BE2C (cell line): ENCODE measurements at regions not wholly inside any gene's neighbourhood (a gene's known extent, or its start where the extent isn't known, plus 50 kb on each side); places are given as distances from the start of the nearest gene placed in this dataset.

Source experiments
- DNase-seq: peaks from one replicate; pipeline ENCODE4 v3.0.0-alpha.2; 2020
- H3K27me3 ChIP-seq: fragments of 250-450 bp; sonication (Bioruptor Pico); 2 replicates; pipeline ENCODE4 v1.5.1; 2020; ENCODE audit warnings: mild to moderate bottlenecking
- H3K36me3 ChIP-seq: fragments of 250-450 bp; sonication (Bioruptor Pico); 2 replicates; pipeline ENCODE4 v1.5.1; 2020; ENCODE audit warnings: mild to moderate bottlenecking
- H3K4me1 ChIP-seq: fragments of 250-450 bp; sonication (Bioruptor Pico); 2 replicates; pipeline ENCODE4 v1.5.1; 2020
- H3K4me3 ChIP-seq: 2 replicates; pipeline ENCODE4 v1.5.1; 2011; ENCODE audit warnings: low read depth, low read length
- H3K9me3 ChIP-seq: fragments of 250-450 bp; sonication (Bioruptor Pico); 2 replicates; pipeline ENCODE4 v1.5.1; 2020
- CTCF ChIP-seq: IDR thresholded peaks from 2 replicates; pipeline ENCODE4 v1.5.1; 2012; ENCODE audit warnings: mild to moderate bottlenecking, low read depth, low read length

GRCh38 chr1:191582169-191582568 is 576.1 kb upstream of the RGS18 start:
- H3K4me1 ChIP-seq: no peaks in the 10 kb centered on the region
- H3K36me3 ChIP-seq: no peaks in the 10 kb centered on the region
- DNase-seq: no peak
- no peaks in the 10 kb centered on the region for H3K9me3 ChIP-seq
- H3K27me3 ChIP-seq: no peaks in the 10 kb centered on the region
- TF ChIP-seq CTCF: no peak
- H3K4me3 ChIP-seq: no peak overlapping the region

DNA sequence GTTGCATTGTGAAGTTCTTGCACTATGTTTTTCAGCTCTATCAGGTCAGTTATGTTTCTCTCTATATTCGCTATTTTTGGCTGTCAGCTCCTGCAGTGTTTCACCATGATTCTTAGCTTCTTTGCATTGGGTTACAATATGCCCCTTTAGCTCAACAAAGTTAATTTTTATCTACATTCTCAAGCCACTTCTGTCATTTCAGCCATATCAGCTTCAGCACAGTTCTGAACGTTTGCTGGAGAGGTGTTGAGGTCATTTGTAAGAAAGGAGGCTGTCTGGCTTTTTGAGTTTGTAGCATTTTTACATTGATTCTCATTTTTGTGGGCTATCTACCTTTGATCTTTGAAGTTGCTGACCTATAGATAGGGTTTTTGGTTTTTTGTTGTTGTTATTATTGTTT is 573.2 kb upstream of the RGS18 start:
- no peak overlapping the region for H3K4me3 ChIP-seq
- H3K36me3 ChIP-seq: no peaks in the 10 kb centered on the region
- no peaks in the 10 kb centered on the region for H3K27me3 ChIP-seq
- DNase-seq: no peak
- H3K4me1 ChIP-seq: no peaks in the 10 kb centered on the region
- no peaks in the 10 kb centered on the region for H3K9me3 ChIP-seq
- TF ChIP-seq CTCF: no peak

DNA sequence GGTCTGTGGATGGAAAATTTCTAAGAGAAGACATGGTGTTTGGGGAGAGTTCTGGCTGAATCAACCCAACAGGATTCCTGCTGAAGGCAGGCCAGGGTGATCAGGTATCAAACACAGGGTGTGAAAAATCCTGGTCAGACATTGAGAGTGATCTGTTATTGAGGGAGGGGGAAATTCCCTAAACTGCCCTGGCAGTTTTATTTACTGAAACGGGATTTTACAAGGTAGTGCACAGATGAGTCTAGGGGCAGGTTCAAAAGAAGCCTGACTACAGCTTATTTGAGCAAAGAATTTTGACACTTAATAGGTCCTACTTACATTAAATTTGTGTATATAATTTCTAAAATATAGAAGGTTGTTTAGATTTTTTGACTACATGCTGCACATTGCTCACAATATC is 569.4 kb upstream of the RGS18 start:
- no peak for TF ChIP-seq CTCF
- Histone ChIP-seq H3K4me3 (no peak overlapping the region), H3K27me3 (no peaks in the 10 kb centered on the region), H3K4me1 (no peaks in the 10 kb centered on the region), H3K36me3 (no peaks in the 10 kb centered on the region), H3K9me3 (no peaks in the 10 kb centered on the region)
- DNase-seq: no peak

- Histone ChIP-seq H3K9me3 (no peaks in the 10 kb centered on the region), H3K36me3 (no peaks in the 10 kb centered on the region), H3K4me1 (no peaks in the 10 kb centered on the region), H3K27me3 (no peaks in the 10 kb centered on the region), H3K4me3 (no peak overlapping the region)
- no peak for TF ChIP-seq CTCF
- no peak for DNase-seq
These were observed 568.7 kb upstream of the RGS18 start for GRCh38 chr1:191589536-191589935.

DNA sequence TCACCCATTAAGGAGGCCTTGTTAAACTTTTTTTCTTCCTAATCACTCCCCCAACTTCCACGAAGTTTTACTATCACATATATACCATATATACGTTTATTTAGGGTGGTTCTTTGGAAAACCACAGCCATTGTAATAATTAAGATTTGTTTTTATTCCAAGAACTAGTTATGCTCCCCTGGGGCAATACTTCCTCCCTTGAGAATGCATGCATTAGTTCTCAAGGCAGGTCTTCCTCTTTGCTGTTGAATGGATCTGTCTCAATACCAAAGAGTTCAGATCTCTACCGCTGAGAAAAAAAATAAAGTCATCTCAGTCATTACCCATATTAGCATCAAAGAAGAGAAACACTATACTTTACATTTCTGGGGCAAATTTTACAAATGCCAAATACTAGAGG is 567.7 kb upstream of the RGS18 start:
- H3K9me3 ChIP-seq: no peaks in the 10 kb centered on the region
- TF ChIP-seq CTCF: no peak
- H3K27me3 ChIP-seq: no peaks in the 10 kb centered on the region
- no peak for DNase-seq
- no peaks in the 10 kb centered on the region for H3K36me3 ChIP-seq
- no peak overlapping the region for H3K4me3 ChIP-seq
- H3K4me1 ChIP-seq: no peaks in the 10 kb centered on the region

- no peak for DNase-seq
- H3K27me3 ChIP-seq: no peaks in the 10 kb centered on the region
- no peaks in the 10 kb centered on the region for H3K9me3 ChIP-seq
- H3K4me1 ChIP-seq: no peaks in the 10 kb centered on the region
- H3K4me3 ChIP-seq: no peak overlapping the region
- no peak for TF ChIP-seq CTCF
- H3K36me3 ChIP-seq: no peaks in the 10 kb centered on the region
These were observed 566.2 kb upstream of the RGS18 start for GRCh38 chr1:191592039-191592438.
